Kidney glomerular epithelial cell (primary cell): ENCODE measurements at regions not wholly inside any gene's neighbourhood (a gene's known extent, or its start where the extent isn't known, plus 50 kb on each side); places are given as distances from the start of the nearest gene placed in this dataset.

Experiments used
- DNase-seq: peaks from one replicate; lab custom pipeline; 2025; lab: John Stamatoyannopoulos, UW

DNA sequence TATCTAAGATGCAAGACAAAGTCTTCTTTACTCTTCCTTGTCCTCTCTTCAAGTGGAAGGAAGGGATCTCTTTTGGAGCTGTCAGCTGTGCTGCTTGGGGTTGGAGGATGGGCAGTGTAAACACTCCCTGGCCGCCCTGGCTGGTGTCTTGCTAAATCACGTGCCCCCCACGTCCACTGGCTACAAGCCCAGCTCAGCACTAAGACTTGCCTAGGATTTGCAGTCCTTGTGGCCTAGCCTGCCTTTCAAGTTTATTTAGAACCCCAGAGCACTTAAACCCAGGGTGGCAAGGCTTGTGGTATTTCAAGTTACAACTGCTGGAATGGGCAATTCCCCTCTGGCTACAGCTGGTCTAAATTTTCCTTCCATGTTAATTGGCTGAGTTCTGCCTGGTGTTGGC, 272.4 kb upstream of the MYO3A start:
- DNase-seq, result no peak

- no peak for DNase-seq
Observed at GRCh38 chr10:25666276-25666675, 267.8 kb upstream of the MYO3A start.

- no peak for DNase-seq
Observed at GRCh38 chr10:25675204-25675603, 258.8 kb upstream of the MYO3A start.

DNA sequence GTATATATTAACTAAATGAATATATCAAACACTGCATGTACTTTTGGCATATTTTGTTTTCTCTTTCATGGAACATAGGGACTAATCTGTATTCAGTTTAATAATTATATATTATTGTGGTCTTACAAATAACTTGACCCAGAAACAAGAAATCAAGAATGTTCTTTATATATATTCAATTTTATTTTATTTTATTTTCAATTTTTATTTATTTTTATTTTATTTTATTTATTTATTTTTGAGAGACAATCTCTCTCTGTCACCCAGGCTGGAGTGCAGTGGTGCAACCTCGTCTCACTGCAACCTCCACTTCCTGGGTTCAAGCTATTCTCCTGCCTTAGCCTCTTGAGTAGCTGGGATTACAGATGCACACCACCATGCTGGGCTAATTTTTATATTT, 258.4 kb upstream of the MYO3A start:
- DNase-seq, result no peak

DNA sequence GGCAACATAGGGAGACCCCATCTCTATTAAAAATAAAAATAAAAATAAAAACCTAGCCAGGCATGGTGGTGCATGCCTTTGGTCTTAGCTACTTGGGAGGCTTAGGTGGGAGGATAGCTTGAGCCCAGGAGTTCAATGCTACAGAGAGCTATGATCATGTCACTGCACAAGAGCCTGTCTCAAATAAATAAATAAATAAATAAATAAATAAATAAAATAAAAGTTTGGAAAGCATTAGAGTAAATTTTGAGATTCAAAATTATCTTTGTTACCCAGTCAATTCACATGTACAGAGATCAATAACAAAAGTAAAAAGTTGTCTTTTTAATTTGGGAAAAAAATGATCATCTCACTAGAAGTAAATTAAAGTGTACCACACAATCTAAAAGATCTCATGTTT, 255.8 kb upstream of the MYO3A start:
- no peak for DNase-seq

DNA sequence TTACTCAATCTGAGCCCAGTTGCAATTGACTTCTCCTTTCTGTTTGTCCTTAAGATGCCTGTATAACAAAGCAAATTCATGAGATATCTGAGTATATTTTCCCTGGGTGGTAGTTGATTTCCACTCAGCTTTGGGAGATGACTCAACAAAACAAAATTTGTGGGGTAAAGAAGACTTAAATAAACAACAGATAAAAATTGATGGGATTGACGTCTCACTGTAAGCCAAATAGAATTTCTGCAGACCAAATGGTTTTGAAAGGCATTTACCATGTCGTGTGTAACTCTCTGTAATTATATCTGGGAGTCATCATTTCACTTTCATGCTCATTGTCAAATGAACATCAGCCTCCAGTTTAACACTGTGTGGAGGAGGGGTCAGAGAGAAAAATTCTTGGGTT, 255.4 kb upstream of the MYO3A start:
- DNase-seq, result no peak

- DNase-seq, result no peak
Observed at GRCh38 chr10:25682203-25682851, 251.7 kb upstream of the MYO3A start.

DNA sequence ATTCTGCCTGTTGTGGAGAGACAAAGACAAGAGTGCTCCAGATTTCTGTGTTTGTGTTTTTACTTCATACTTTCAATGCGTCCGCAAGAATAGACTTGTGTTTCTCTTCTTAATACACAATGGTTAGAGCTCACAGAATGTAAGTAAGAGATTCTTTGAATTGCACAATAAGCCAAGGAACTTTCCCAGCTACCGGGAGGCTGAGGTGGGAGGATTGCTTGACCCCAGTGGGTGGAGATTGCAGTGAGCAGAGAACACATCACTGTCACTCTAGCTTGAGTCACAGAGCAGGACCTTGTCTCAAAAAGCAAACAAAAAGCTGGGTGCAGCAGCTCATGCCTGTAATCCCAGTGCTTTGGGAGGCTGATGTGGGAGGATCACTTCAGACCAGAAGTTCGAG, 250.7 kb upstream of the MYO3A start:
- no peak for DNase-seq

GRCh38 chr10:25687521-25687920, 246.5 kb upstream of the MYO3A start:
- no peak for DNase-seq

DNA sequence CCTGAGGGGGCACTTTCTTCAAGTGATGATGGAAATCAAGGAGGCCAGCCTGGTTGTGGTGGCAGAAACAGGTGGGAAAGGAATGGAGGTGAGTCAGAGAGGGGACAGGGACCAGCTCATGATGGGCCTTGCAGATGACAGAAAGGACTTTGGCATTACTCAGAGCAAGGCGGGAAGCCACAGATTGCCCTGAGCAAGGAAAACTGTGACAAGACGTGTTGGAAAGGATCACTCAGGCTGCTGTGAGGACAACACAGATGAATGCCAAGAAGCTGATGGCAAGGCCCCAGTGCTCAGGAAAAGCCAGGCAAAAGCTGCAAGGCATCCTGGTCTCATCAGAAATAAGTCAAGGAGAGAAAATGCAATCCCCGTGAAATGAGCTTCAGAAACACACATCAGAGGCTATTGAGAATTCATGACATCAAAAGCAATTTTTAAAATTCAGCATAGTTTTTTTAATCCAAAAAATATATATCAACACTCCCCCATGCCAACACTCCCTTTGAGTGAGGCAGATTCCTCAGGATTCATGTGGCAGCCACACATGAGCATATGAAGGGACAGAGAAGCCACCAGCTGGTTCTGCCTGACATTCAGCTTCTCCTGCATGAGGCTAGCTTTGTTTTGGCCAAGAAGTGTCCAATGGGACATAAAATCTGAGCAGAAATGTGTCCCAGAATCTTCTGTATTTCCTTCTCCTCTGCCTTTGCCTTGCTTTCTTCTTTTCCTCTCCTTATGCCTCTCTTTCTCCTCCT, 244.5 kb upstream of the MYO3A start:
- no peak for DNase-seq

GRCh38 chr10:25692761-25693160, 241.3 kb upstream of the MYO3A start:
- DNase-seq, result no peak

DNA sequence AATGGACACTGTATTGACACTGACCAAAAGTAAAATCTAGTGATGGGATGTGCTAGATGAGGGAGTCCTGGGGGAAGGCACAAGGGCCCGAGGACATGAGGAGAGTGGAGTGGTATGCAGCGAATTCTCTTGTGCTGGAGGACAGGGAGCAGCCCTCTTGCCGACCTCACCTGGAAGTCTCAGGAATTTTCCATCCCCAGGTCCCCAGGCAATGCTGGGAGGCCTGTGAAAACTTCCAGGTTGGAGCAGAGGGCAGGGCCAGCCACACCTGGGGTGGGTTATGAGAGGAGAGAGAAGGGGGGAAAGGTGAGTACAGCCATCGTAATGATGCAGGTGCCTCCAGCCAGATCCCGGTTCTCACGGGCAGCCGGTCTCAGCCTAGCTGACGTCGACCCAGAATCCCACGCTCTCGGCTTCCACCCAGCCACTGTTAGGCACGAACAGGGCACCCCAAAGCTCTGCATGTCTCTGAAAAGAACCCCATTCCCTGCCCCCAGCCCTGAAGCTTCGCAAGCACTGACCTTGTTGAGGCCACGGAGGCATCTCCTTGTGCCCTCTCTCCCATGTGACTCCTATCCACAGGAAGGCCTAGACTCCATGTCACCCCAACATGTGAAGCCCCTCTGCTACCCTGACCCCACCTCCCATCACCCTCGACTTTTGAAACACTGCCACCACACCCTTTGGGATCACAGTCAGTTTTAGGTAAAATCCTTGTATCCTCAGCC, 239.7 kb upstream of the MYO3A start:
- no peak for DNase-seq

DNA sequence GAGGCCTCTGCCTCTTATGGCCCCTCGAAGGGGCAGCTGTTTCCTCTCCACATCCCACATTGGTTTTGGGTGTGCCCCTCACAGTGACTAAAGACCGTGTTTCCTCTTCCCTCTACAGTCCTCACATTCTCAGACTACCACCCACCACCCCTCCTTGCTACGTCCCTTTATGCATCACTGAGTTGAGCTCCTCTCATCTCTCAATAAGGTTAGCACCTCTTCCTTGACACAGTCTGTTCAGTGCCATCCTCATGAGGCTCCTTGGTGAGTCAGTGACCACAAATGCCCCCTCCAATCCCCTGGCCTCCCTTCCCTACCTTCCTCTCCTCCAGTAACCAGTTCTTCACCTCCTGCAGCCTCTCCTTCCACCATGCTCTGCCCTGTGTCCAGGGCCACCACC, 239.1 kb upstream of the MYO3A start:
- no peak for DNase-seq

DNA sequence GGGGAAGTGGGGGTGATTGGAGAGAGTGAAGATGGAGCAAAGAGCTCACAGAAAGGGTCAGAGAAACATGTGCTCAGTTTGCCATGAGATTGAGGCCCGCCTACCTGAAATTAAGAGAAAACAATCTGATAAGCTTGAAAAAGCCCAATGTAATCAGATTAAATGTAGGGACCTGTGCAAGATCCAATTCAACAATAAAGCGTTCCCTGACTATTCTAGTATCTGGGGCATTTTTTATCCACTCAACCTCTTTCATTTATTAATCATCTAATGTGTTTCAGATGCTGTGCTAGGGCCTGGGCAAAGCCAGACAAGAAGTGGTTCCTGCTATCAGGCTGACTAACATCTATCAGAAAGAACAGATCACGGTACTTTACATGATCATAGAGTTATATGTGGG, 238.4 kb upstream of the MYO3A start:
- DNase-seq, result no peak

- no peak for DNase-seq
Observed at GRCh38 chr10:25696013-25696708, 237.9 kb upstream of the MYO3A start.

- DNase-seq, result no peak
Observed at GRCh38 chr10:25697412-25697811, 236.6 kb upstream of the MYO3A start.

GRCh38 chr10:25698638-25699037, 235.4 kb upstream of the MYO3A start:
- DNase-seq, result no peak

DNA sequence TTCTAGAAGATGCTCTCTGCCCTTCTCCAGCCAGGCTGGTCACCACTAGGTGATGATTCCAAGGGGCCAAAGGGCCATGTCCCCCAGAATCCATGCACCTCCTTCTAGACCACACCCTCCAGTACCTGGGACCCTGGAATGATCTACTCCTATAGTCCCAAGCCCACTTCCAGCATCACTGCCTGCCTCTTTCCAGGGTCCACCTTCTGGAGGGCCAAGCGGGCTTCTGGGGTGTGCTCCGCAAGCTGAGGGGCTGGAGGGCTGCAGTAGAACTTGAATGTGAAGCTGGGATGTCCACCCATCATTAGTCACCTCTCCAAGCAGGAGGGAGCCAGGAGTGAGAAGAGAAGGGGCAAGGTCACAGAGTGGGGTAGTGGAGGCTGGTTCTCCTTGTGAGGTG, 234.4 kb upstream of the MYO3A start:
- no peak for DNase-seq

DNA sequence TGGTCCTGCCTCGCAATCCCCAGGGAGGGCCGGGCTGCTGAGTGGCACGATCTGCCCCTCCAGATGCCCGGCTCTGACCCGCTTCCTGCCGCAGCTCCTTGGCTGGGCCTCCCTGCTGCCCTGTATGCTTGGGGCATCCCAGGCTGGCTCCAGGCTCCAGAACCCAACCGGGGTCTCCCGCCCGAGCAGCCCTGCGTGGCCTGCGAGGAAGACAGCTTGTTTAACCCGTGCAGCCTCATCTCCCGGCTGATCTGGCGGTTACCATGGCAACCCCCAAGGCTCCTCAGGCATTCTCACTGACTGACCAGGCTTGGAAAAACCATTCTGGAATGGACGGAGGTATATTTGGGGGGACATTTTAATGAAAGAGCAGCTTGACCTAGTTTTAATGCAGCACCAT, 232.4 kb upstream of the MYO3A start:
- DNase-seq, result no peak

- no peak for DNase-seq
Observed at GRCh38 chr10:25704622-25705021, 229.4 kb upstream of the MYO3A start.

GRCh38 chr10:25707572-25707971, 226.5 kb upstream of the MYO3A start:
- no peak for DNase-seq

DNA sequence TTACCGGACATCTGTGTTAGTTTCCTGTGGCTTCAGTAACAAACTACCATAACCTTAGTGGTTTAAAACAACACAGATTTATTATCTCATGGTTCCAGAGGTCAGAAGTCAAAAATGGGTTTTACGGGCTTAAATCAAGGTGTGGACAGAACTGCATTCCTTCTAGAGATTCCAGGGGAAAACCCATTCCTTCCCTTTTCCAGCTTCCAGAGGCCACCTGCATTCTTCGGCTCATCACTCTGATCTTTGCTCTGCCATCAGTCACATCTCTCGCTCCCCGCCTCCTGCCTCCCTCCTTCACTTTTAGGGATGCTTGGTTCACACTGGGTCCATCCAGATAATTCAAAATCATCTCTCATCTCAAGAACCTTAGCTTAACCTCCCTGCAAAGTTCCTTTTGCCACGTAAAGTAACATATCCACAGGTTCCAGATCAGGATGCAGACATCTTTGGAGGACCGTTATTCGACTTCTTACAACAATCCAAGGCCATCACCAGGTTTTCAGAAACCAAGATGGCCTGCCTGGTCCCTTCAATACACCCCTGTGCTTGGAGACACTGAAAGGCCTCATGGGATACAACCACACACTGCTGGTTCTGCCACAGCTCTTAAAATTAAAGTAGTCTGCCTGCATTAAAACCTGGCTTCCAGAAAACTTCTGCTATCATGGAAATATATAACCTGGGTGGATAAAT, 225.9 kb upstream of the MYO3A start:
- no peak for DNase-seq
